ENCODE measurements at regions not wholly inside any gene's neighbourhood (a gene's known extent, or its start where the extent isn't known, plus 50 kb on each side); places are given as distances from the start of the nearest gene placed in this dataset.
"Not testable (repeated sequence)": the region's sequence is repeated elsewhere in the genome, so short reads cannot be mapped to it uniquely, and the experiment has no call there.

DNA sequence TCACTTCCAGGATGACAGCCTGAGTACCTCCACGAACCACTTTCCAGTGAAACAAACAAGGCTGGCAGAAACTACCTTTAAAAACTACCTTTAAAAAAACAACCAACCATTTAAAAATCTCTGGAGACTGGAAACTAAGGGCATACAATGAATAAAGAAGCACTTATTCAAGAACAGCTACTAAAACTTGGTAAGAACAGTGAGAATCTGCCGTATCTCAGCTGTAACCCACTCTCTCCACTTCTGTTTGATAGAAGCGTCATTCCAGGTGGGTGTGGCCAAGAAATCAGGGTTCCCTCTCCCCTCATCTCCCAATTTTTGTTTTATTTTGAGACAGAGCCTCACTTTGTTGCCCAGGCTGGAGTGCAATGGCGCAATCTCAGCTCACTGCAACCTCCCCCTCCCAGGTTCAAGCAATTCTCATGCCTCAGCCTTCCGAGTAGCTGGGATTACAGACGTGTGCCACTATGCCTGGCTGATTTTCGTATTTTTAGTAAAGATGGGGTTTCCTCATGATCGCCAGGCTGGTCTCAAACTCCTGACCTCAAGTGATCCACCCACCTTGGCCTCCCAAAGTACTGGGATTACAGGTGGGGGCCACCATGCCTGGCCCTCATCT is 158.8 kb upstream of the CHST15 start:
- peaks cover 7 to 8% of the 10 kb centered on the region in 2 donors for H3K27me3 Mint-ChIP-seq
- H3K4me1 Mint-ChIP-seq (ENCODE audit: low read depth in 2 of 2) = no peaks in the 10 kb centered on the region
- no peak for DNase-seq (ENCODE audit: low spot score)
- no peak overlapping the region for H3K4me3 Mint-ChIP-seq
- no peak for ATAC-seq
- H3K9me3 Mint-ChIP-seq = no peaks in the 10 kb centered on the region
- H3K27ac Mint-ChIP-seq = no peak overlapping the region
- H3K36me3 Mint-ChIP-seq = no peaks in the 10 kb centered on the region

DNA sequence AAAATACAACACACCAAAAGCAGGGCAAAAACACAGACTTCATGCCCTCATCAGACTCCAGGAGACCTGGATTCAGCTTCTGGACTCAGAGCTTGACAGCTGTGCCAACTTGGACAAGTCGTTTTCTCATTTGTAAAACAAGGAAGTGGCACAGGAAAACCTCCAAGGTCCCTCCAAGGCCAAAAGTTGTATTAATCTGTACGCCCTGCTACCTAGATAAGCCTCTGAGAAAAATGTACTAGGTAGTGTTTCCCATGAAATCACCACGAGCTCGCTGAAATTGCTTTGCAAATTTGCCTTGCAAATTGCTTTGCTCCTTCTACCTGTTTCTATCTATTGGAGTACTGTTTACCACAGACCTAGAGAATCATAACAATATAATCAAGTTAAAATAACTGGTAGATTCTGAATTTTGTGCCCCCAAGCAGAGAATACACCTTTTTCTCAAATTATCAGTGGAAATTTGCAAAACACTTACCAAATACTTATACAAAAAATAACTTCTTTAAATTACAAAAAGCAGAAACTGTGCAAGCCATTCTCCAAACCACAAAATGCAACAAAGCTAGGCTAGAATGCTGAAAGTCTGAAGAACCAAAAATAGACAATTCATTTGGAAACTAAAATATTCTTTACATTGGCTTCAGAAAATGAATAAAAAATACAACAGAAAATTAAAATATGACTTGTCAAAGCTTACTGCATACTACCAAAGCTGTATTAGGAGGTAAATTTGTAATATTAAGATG is 158.1 kb upstream of the CHST15 start:
- no peak for ATAC-seq
- Mint-ChIP-seq H3K36me3 (no peaks in the 10 kb centered on the region), H3K27ac (no peak overlapping the region)

GRCh38 chr10:124250506-124250905 is 157.1 kb upstream of the CHST15 start:
- Mint-ChIP-seq H3K27me3 (peaks cover 5 to 7% of the 10 kb centered on the region in 2 donors), H3K36me3 (no peaks in the 10 kb centered on the region), H3K27ac (no peak overlapping the region), H3K4me3 (no peak overlapping the region), H3K4me1 (ENCODE audit: low read depth in 2 of 2) (no peaks in the 10 kb centered on the region), H3K9me3 (no peaks in the 10 kb centered on the region)
- ATAC-seq = no peak
- DNase-seq (ENCODE audit: low spot score) = no peak

More for the DNA sequence above, 158.1 kb upstream of the CHST15 start:
- Mint-ChIP-seq H3K4me1 (ENCODE audit: low read depth in 2 of 2) (no peaks in the 10 kb centered on the region), H3K27me3 (peaks cover 7% of the 10 kb centered on the region in 2 donors), H3K9me3 (no peaks in the 10 kb centered on the region), H3K4me3 (no peak overlapping the region)
- no peak for DNase-seq (ENCODE audit: low spot score)

DNA sequence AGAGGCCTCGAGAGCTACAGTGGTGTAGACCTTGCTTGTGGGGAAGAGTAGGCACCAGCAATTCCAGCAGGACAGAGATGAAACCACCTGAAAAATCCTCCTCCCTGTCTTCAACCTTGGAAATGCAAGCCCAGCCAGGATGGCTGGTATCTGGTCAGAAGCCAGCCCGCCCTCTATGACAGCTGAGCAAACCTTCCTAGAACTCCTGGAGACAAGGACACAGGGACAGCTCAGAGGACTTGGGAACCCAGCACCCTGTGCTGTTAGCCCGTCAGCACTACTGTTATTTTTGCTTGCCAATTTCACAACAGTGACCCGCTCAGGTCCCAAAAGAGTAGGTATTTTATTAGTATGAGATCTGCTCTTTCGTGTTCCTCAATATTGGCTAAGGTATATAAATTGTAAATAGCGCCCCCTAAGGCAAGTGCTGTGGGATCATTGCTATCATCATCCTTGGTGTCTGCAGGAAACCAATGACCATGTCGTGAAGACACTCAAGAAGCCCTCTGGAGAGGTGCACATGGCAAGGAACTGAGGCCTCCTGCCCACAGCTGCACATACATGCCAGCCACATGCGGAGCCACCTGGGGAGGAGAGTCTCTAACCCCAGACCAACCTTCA is 156.5 kb upstream of the CHST15 start:
- no peak for DNase-seq (ENCODE audit: low spot score)
- Mint-ChIP-seq H3K9me3 (no peaks in the 10 kb centered on the region), H3K27me3 (peaks cover 5 to 7% of the 10 kb centered on the region in 2 donors), H3K4me3 (no peak overlapping the region), H3K36me3 (no peaks in the 10 kb centered on the region), H3K27ac (no peak overlapping the region), H3K4me1 (ENCODE audit: low read depth in 2 of 2) (no peaks in the 10 kb centered on the region)
- ATAC-seq = no peak

- DNase-seq (ENCODE audit: low spot score) (no peak), ATAC-seq (no peak)
- Mint-ChIP-seq H3K9me3 (no peaks in the 10 kb centered on the region), H3K4me3 (no peak overlapping the region), H3K27me3 (peaks cover 5 to 7% of the 10 kb centered on the region in 2 donors), H3K36me3 (no peaks in the 10 kb centered on the region), H3K4me1 (ENCODE audit: low read depth in 2 of 2) (no peaks in the 10 kb centered on the region), H3K27ac (no peak overlapping the region)
Measured at GRCh38 chr10:124249196-124249595, 155.8 kb upstream of the CHST15 start.

GRCh38 chr10:124248056-124249045 is 155.0 kb upstream of the CHST15 start:
- H3K27me3 Mint-ChIP-seq = peaks cover 2 to 7% of the 10 kb centered on the region in 2 donors
- no peak overlapping the region for H3K4me3 Mint-ChIP-seq

GRCh38 chr10:124245806-124246440 is 152.5 kb upstream of the CHST15 start:
- Mint-ChIP-seq H3K36me3 (no peaks in the 10 kb centered on the region), H3K27me3 (peaks cover 2 to 7% of the 10 kb centered on the region in 2 donors), H3K27ac (no peak overlapping the region), H3K9me3 (no peaks in the 10 kb centered on the region), H3K4me3 (no peak overlapping the region), H3K4me1 (ENCODE audit: low read depth in 2 of 2) (no peaks in the 10 kb centered on the region)
- DNase-seq (ENCODE audit: low spot score) (no peak), ATAC-seq (no peak)

More at GRCh38 chr10:124248056-124249045, 155.0 kb upstream of the CHST15 start:
- Mint-ChIP-seq H3K27ac (no peak overlapping the region), H3K36me3 (no peaks in the 10 kb centered on the region), H3K9me3 (no peaks in the 10 kb centered on the region), H3K4me1 (ENCODE audit: low read depth in 2 of 2) (no peaks in the 10 kb centered on the region)
- DNase-seq (ENCODE audit: low spot score) (no peak), ATAC-seq (peak in 1 of 2 donors; percentile 31)

- DNase-seq (ENCODE audit: low spot score) (no peak), ATAC-seq (no peak)
- Mint-ChIP-seq H3K36me3 (no peaks in the 10 kb centered on the region), H3K4me3 (no peak overlapping the region), H3K9me3 (no peaks in the 10 kb centered on the region), H3K27me3 (peaks cover under 1 to 3% of the 10 kb centered on the region in 2 donors), H3K4me1 (ENCODE audit: low read depth in 2 of 2) (no peaks in the 10 kb centered on the region), H3K27ac (no peak overlapping the region)
Measured at GRCh38 chr10:124245191-124245590, 151.8 kb upstream of the CHST15 start.

DNA sequence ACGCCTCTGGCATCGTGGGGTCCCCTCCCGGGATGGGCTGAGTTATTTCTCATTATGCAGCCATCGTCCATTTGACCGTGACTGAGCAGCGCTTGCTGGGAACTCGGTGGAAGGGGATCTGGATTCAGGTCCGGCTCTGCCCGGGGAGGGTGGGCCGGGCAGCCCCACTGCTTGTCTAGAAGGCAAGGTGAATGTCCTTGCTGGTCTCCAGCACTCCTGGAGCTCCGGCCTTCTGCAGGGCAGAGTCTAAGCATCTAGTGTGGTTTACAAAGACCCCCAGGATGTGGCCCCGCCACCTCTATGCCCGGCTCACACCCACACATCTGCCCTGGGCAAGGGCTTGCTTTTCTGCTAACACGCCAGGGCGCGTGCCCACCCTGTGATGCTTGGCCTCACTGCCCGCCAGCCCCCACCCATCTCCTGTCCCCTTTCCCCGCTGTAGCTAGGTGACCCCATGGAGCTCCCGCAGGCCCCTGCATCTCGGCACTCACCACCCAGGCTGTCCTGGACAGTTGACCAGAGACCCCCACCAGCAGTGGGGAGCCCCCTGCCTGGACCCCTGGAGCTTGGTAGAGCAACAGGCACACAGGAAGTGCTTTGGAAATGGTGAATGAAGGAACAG is 151.0 kb upstream of the CHST15 start:
- ATAC-seq = no peak
- Mint-ChIP-seq H3K27me3 (peaks cover 0 to 3% of the 10 kb centered on the region in 2 donors), H3K27ac (no peak overlapping the region), H3K36me3 (no peaks in the 10 kb centered on the region), H3K4me3 (no peak overlapping the region), H3K4me1 (ENCODE audit: low read depth in 2 of 2) (no peaks in the 10 kb centered on the region), H3K9me3 (no peaks in the 10 kb centered on the region)
- DNase-seq (ENCODE audit: low spot score) = no peak

- Mint-ChIP-seq H3K27me3 (peaks cover 0 to 3% of the 10 kb centered on the region in 2 donors), H3K4me3 (no peak overlapping the region), H3K9me3 (no peaks in the 10 kb centered on the region), H3K36me3 (no peaks in the 10 kb centered on the region), H3K4me1 (ENCODE audit: low read depth in 2 of 2) (no peaks in the 10 kb centered on the region), H3K27ac (no peak overlapping the region)
- DNase-seq (ENCODE audit: low spot score) = no peak
- no peak for ATAC-seq
Measured at GRCh38 chr10:124243702-124244121, 150.3 kb upstream of the CHST15 start.

- Mint-ChIP-seq H3K9me3 (no peaks in the 10 kb centered on the region), H3K27ac (no peak overlapping the region), H3K4me1 (ENCODE audit: low read depth in 2 of 2) (no peaks in the 10 kb centered on the region), H3K36me3 (no peaks in the 10 kb centered on the region), H3K4me3 (no peak overlapping the region), H3K27me3 (peaks cover 0 to 3% of the 10 kb centered on the region in 2 donors)
- ATAC-seq = no peak
- no peak for DNase-seq (ENCODE audit: low spot score)
Measured at GRCh38 chr10:124242791-124243190, 149.4 kb upstream of the CHST15 start.

DNA sequence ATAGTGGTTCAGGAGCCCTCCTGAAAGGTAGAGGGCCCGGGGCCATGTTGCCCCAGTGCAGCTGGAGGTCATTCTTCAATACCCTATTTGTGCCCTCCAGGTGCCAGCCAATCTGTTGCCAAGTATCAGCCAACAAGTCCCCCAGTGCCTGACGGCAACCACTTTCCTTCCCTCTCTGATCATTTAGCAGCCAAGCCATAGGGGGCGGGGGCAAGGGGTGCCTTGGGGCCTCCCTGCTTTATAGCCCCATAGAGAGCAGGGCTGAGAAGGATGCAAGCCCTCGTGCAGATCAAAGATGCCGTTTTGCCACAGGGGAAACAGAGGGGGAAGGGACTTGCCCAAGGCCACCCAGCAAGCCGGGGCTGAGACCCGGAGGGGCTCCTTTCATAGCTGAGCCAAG is 149.0 kb upstream of the CHST15 start:
- no peak for ATAC-seq
- H3K36me3 Mint-ChIP-seq = no peaks in the 10 kb centered on the region
- no peaks in the 10 kb centered on the region for H3K4me1 Mint-ChIP-seq (ENCODE audit: low read depth in 2 of 2)
- H3K27ac Mint-ChIP-seq = no peak overlapping the region
- no peaks in the 10 kb centered on the region for H3K9me3 Mint-ChIP-seq
- no peak for DNase-seq (ENCODE audit: low spot score)
- peaks cover 0 to 3% of the 10 kb centered on the region in 2 donors for H3K27me3 Mint-ChIP-seq
- no peak overlapping the region for H3K4me3 Mint-ChIP-seq

DNA sequence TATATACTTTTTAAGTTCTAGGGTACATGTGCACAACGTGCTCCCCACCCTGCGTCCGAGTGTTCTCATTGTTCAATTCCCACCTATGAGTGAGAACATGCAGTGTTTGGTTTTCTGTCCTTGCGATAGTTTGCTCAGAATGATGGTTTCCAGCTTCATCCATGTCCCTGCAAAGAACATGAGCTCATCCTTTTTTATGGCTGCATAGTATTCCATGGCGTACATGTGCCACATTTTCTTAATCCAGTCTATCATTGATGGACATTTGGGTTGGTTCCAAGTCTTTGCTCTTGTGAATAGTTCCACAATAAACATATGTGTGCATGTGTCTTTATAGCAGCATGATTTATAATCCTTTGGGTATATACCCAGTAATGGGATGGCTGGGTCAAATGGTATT is 148.1 kb upstream of the CHST15 start:
- H3K27me3 Mint-ChIP-seq; H3K27ac Mint-ChIP-seq; H3K9me3 Mint-ChIP-seq; H3K4me1 Mint-ChIP-seq (ENCODE audit: low read depth in 2 of 2); DNase-seq (ENCODE audit: low spot score); H3K4me3 Mint-ChIP-seq; ATAC-seq; H3K36me3 Mint-ChIP-seq: not testable (repeated sequence)
